Epithelial cell of esophagus (primary cell): ENCODE measurements at regions not wholly inside any gene's neighbourhood (a gene's known extent, or its start where the extent isn't known, plus 50 kb on each side); places are given as distances from the start of the nearest gene placed in this dataset.

Experiments used
- DNase-seq: peaks from one replicate; pipeline ENCODE4 v3.0.0; 2010; ENCODE audit warnings: low read depth
- H3K4me3 ChIP-seq: 2 replicates; pipeline ENCODE4 v1.5.1; 2011; ENCODE audit warnings: mild to moderate bottlenecking, low read length, control low read depth
- TF ChIP-seq, protein P1 (sequence below): IDR thresholded peaks from 2 replicates; pipeline ENCODE4 v1.5.1; 2011; ENCODE audit warnings: low read depth, mild to moderate bottlenecking, low read length, control low read depth, inconsistent platforms; ENCODE audit not compliant: insufficient read depth; ENCODE audit errors: missing control alignments

DNA sequence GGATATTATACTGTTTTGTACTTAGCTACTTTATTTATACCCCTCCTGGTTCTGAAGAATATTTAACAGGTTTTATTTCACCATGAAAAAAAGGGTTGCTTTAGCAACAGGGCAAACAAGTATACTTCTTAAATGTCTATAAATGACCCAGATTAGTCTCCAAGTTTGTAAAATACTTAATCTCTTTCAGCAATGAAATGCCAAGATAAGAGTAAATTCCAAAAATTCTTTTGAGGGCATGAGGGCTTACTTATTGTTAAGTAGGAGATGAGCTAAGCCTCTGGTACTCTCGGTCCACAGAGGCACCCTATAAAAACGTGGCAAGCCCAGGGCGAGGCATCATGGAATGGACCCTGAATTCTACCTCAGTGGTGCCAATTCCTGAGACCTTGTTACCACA lies 264.8 kb upstream of the NSMCE3 start:
- DNase-seq = no peak

DNA sequence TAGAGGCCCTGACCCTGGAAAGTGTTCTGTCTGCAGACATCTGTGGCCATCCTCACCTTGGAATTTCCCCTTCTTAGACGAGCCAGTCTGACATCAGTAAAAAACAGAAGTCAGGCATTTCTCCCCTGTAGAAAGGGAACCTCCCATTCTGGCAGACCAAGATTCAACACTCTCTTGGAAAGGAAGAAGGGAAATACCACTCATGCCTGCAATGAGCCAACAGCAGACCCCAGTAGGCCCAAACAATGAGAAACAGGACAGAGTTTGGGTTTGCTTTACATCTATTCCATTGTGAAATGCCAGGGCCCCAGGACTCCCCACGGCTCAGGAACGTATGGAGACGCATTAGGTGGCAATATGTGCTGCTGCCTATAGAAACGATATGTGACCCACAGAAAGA lies 264.0 kb upstream of the NSMCE3 start:
- TF ChIP-seq, protein P1, sequence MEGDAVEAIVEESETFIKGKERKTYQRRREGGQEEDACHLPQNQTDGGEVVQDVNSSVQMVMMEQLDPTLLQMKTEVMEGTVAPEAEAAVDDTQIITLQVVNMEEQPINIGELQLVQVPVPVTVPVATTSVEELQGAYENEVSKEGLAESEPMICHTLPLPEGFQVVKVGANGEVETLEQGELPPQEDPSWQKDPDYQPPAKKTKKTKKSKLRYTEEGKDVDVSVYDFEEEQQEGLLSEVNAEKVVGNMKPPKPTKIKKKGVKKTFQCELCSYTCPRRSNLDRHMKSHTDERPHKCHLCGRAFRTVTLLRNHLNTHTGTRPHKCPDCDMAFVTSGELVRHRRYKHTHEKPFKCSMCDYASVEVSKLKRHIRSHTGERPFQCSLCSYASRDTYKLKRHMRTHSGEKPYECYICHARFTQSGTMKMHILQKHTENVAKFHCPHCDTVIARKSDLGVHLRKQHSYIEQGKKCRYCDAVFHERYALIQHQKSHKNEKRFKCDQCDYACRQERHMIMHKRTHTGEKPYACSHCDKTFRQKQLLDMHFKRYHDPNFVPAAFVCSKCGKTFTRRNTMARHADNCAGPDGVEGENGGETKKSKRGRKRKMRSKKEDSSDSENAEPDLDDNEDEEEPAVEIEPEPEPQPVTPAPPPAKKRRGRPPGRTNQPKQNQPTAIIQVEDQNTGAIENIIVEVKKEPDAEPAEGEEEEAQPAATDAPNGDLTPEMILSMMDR = no peak
- no peak overlapping the region for H3K4me3 ChIP-seq
- DNase-seq = no peak

More for the DNA sequence above, 264.8 kb upstream of the NSMCE3 start:
- TF ChIP-seq, protein P1 = no peak
- no peak overlapping the region for H3K4me3 ChIP-seq

DNA sequence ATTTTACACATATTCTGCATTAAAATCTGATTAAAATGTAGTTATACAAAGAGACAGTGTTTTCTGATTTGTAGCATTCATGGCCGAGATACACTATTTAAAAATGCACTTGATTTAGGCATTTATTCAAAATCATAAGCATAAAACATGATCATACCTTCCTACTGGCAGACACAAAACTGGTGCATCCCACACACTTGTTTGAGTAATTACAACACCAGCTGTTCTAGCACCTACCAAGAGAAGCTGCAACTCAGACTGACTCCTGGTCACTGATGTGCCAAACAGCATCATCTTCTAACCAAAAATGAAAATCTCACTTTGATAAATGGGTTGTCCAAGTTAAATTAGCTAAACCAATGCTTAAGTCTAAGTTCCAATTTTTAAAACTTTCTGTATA lies 262.7 kb upstream of the NSMCE3 start:
- TF ChIP-seq, protein P1 = no peak
- no peak overlapping the region for H3K4me3 ChIP-seq
- no peak for DNase-seq

DNA sequence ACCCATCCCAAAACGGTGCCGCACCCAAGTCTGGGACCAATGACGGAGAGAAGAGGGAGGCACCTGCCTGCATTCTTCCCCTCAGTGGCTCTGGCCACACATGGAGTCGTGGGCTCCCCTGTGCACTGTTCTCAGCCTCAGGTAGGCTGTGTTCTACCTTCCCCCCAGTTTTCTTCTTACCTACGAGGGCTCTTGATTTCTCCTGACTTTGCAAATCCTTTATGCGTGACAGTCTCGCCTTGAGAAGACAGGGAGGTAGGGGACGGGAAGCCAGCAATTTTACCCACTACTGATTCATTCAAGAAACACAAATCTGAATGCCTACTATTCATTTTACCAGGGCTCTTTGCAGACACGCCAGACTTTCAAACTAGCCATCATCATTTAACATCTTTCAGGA lies 261.3 kb upstream of the NSMCE3 start:
- TF ChIP-seq, protein P1 = no peak
- no peak overlapping the region for H3K4me3 ChIP-seq
- DNase-seq = no peak

DNA sequence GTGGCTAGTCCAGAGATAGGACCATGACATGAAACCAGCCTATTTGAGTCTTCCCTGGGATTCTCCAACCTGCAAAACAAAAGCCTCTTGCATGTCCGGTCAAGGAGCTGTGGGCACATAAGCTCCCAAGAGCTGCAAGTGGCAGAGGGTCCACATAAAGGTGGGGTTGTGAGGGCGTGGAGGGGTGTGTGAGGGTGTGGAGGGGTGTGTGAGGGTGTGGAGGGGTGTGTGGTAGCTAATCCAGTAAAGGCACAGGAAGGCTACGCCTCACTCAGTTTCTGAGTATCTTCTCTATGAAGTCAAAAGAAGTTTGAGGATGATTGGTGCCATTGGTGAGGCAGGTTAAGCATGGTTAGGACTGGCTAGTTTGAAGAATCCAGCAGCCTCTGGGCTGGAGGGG lies 259.4 kb upstream of the NSMCE3 start:
- TF ChIP-seq, protein P1 = no peak
- no peak overlapping the region for H3K4me3 ChIP-seq
- DNase-seq = no peak

DNA sequence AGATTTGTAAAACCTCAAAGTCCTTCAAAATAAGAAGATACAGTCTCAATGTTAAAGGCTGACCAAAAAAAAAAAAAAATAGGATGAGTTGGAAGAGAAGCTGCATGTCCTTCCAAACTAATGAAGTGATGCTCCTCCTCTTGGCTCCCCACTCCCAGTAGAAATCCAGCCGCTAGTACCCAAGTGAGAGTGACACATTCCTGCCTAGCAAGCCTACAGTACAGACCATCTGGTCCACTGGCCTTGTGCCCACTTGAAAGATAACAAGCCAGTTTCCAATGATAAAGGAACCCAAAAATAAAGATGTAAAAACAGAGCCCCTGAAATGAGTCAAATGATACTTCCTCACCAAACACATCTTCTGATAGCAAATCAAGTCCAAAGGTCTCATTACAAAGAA lies 258.7 kb upstream of the NSMCE3 start:
- H3K4me3 ChIP-seq = no peak overlapping the region
- TF ChIP-seq, protein P1 = no peak
- DNase-seq = no peak

DNA sequence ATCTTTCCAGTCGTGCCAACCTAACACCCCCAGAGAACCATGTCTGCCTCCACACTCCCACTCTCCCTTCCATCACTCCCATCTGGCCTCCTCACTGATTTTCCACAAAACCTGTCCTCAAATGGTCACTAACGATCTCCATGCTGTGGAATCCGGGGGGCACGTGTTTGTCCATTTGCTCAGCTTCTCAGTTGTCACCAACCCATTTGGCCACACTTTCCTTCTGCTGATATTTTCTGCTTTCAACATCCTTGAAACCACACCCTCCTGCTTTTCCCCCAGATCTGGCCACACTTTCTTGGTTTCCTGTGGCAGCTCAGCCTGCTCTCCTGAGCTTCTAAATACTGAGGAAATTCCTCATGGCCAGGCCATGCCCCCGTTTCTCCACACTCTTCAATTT lies 257.2 kb upstream of the NSMCE3 start:
- no peak for DNase-seq
- H3K4me3 ChIP-seq = no peak overlapping the region
- TF ChIP-seq, protein P1 = no peak
